GM18861 (cell line): ENCODE measurements at regions not wholly inside any gene's neighbourhood (a gene's known extent, or its start where the extent isn't known, plus 50 kb on each side); places are given as distances from the start of the nearest gene placed in this dataset.
"Not testable (repeated sequence)": the region's sequence is repeated elsewhere in the genome, so short reads cannot be mapped to it uniquely, and the experiment has no call there.

Experiments
- ATAC-seq: cut with Tn5 transposase; IDR thresholded peaks from one replicate; pipeline ENCODE4 v1.9.1; 2021; ENCODE audit not compliant: unreplicated experiment

GRCh38 chr3:181917027-181917426 is 205.3 kb downstream of the SOX2 start:
- no peak for ATAC-seq

DNA sequence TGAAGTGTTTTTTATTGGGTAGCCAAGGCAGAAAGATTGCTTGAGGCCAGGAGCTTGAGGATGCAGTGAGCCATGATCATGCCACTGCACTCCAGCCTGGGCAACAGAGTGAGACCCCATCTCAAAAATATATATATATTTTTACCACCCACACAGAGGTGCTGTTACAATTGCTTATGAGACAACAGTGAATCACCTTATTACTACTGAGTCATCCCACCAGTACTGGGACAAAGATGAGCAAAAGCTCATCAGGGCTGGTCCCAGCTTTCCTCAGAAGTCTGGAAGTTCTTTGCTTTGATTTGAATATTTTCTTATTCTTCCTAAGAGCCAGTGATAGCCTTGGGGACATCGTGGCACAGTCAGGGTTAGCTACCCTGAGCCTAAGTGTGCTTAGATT is 207.7 kb downstream of the SOX2 start:
- ATAC-seq: no peak

DNA sequence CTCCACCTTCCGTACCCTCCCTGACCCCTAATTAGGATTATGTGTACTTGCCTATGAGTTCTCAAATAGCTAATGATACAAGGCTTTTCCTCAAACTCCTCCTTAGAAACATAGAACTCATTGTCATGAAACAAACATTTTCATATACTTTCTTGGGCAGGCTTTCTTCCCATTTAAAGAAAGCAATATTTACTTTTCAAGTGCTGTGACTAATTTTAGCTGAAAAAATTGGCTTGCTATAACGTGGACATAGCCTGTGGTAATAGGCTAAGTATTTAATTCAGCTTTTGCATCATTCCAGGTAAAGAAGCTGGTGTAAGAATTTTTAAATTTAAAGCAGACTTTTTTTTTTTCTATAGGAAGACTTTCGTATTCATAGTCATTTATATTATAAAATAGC is 208.7 kb downstream of the SOX2 start:
- ATAC-seq: no peak

- peak; percentile 98 for ATAC-seq
These were observed 209.5 kb downstream of the SOX2 start for GRCh38 chr3:181921220-181921619.

GRCh38 chr3:181925841-181926240 is 214.1 kb downstream of the SOX2 start:
- ATAC-seq: not testable (repeated sequence)

- ATAC-seq: no peak
These were observed 217.8 kb downstream of the SOX2 start for GRCh38 chr3:181929501-181929900.

- ATAC-seq: no peak
These were observed 218.4 kb downstream of the SOX2 start for GRCh38 chr3:181930105-181930504.

- peak; percentile 62 for ATAC-seq
These were observed 220.3 kb downstream of the SOX2 start for GRCh38 chr3:181932039-181932438.

- ATAC-seq: no peak
These were observed 221.4 kb downstream of the SOX2 start for GRCh38 chr3:181933052-181933618.

GRCh38 chr3:181935915-181936314 is 224.2 kb downstream of the SOX2 start:
- no peak for ATAC-seq

- no peak for ATAC-seq
These were observed 225.0 kb downstream of the SOX2 start for GRCh38 chr3:181936774-181937173.

- ATAC-seq: not testable (repeated sequence)
These were observed 226.9 kb downstream of the SOX2 start for GRCh38 chr3:181938580-181938979.

DNA sequence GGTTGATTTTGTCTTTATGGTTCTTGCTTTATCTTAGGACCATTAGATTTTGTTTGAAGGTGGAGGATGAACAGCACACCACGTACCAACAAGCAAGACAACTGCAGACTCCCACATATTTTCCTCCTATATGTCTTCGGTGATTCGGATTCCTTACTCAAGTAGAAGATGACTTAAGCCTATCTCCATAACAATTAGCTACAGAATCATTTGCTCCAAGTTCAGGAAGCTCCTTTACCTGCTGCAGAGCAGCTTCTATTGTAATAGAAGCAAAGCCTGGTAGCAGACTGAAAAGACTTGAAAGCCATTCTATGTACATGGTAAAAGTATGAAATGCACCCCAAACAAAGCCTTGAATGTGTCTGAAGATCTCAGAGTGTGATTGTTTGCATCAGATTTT is 229.0 kb downstream of the SOX2 start:
- no peak for ATAC-seq

DNA sequence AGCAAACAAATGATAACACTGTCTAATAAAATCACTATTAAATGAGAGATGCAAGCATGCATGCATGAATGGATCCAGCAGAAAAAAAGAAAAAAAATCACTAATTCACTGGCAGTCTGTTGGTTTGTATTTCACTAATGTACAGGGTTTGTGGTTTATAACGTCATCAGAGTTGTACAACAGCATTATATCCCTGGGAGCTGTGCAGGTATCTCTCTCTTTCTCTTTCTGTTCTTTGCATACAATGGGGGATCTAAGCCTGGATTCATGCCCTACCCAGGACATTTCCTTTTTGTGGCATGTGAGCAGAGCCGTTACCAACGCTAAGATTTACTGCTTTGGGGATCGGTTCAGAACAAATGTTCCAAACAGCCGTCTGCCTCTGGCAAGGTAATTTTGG is 229.5 kb downstream of the SOX2 start:
- peak; percentile 54 for ATAC-seq

DNA sequence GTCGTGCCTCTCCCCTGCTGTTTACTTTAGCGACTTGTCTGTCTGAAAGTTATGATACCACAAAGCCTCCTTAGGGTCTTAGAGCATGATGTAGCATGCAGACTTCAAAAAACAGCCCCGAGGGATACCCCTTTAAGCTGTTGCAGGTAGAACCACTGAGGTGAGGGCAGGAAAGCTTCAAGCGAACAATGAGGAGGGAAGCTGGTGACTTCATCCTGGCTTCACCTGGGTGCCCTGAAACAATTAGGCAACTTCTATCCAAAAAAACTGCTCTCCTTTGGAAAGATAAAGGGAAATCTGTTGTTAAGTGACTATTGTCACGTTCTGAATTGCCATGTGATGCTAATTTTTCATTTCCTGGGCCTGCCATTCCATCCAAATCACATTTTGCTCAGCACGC is 231.6 kb downstream of the SOX2 start:
- ATAC-seq: no peak

- no peak for ATAC-seq
These were observed 235.9 kb downstream of the SOX2 start for GRCh38 chr3:181947606-181948005.

DNA sequence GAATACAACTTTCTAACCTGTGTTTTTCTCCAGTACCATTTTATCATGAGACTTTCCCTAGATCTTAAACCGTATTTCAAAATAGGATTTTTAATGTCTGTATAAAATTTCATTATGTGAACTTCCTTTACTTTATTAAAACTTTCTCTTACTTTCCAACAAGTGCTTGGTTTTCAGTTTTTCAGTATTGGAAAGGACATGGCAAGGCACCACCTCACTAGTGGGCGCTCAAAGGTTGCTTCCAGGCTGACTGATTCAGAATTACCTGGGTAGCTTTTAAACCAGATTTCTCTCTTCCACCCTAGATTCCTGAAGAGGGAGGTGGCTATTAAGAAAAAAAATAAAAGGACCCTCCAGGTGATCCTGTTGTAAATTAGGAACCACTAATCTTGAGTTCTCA is 236.6 kb downstream of the SOX2 start:
- no peak for ATAC-seq

DNA sequence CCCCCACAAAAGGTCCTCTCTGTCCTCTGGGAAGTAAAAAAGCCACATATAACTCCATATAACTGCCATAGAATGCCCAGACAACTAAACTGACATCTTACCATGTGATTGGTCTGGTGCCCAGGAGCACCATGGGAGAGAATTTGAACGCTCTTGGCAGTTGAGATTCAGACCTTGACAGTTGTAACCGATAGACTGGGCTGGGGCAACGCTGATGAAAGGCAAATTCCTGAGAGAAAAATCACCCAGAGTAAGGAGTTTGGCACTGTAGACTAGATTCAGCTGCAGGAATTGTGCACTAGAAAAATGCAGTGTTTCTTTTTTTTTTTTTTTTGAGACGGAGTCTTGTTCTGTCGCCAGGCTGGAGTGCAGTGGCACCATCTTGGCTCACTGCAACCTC is 240.5 kb downstream of the SOX2 start:
- no peak for ATAC-seq

GRCh38 chr3:181952929-181953328 is 241.2 kb downstream of the SOX2 start:
- no peak for ATAC-seq

GRCh38 chr3:181955566-181955965 is 243.8 kb downstream of the SOX2 start:
- no peak for ATAC-seq

- no peak for ATAC-seq
These were observed 244.4 kb downstream of the SOX2 start for GRCh38 chr3:181956122-181956521.

GRCh38 chr3:181966393-181966792 is 254.7 kb downstream of the SOX2 start:
- no peak for ATAC-seq

GRCh38 chr3:181969925-181970324 is 258.2 kb downstream of the SOX2 start:
- ATAC-seq: no peak

- no peak for ATAC-seq
These were observed 259.7 kb downstream of the SOX2 start for GRCh38 chr3:181971424-181971823.
